NCI-H774 (cell line): ENCODE measurements at regions not wholly inside any gene's neighbourhood (a gene's known extent, or its start where the extent isn't known, plus 50 kb on each side); places are given as distances from the start of the nearest gene placed in this dataset.
"Not testable (repeated sequence)": the region's sequence is repeated elsewhere in the genome, so short reads cannot be mapped to it uniquely, and the experiment has no call there.

ENCODE experiments used
- DNase-seq: peaks from one replicate; lab custom pipeline; 2025; lab: John Stamatoyannopoulos, UW

GRCh38 chr2:193326296-193326695, 1131.6 kb upstream of the TMEFF2 start:
- no peak for DNase-seq

- no peak for DNase-seq
Observed at GRCh38 chr2:193315428-193316091, 1120.8 kb upstream of the TMEFF2 start.

- peak; percentile 35 for DNase-seq
Observed at GRCh38 chr2:193303464-193303863, 1108.7 kb upstream of the TMEFF2 start.

- no peak for DNase-seq
Observed at GRCh38 chr2:193294371-193294770, 1099.6 kb upstream of the TMEFF2 start.

- DNase-seq = no peak
Observed at GRCh38 chr2:193279361-193279760, 1084.6 kb upstream of the TMEFF2 start.

- no peak for DNase-seq
Observed at GRCh38 chr2:193276988-193277387, 1082.3 kb upstream of the TMEFF2 start.

GRCh38 chr2:193276560-193276959, 1081.8 kb upstream of the TMEFF2 start:
- no peak for DNase-seq

- no peak for DNase-seq
Observed at GRCh38 chr2:193276069-193276468, 1081.3 kb upstream of the TMEFF2 start.

GRCh38 chr2:193272011-193272410, 1077.3 kb upstream of the TMEFF2 start:
- DNase-seq = no peak

- no peak for DNase-seq
Observed at GRCh38 chr2:193270816-193271215, 1076.1 kb upstream of the TMEFF2 start.

GRCh38 chr2:193267496-193268002, 1072.8 kb upstream of the TMEFF2 start:
- no peak for DNase-seq

- no peak for DNase-seq
Observed at GRCh38 chr2:193253014-193253530, 1058.3 kb upstream of the TMEFF2 start.

- DNase-seq = no peak
Observed at GRCh38 chr2:193251909-193252308, 1057.2 kb upstream of the TMEFF2 start.

- no peak for DNase-seq
Observed at GRCh38 chr2:193250389-193250788, 1055.7 kb upstream of the TMEFF2 start.

GRCh38 chr2:193240752-193241151, 1046.0 kb upstream of the TMEFF2 start:
- DNase-seq = no peak

GRCh38 chr2:193231634-193232033, 1036.9 kb upstream of the TMEFF2 start:
- DNase-seq = no peak

GRCh38 chr2:193228276-193228675, 1033.5 kb upstream of the TMEFF2 start:
- DNase-seq = no peak

- no peak for DNase-seq
Observed at GRCh38 chr2:193222454-193222853, 1027.7 kb upstream of the TMEFF2 start.

GRCh38 chr2:193219413-193219812, 1024.7 kb upstream of the TMEFF2 start:
- no peak for DNase-seq

- DNase-seq = no peak
Observed at GRCh38 chr2:193201583-193201982, 1006.9 kb upstream of the TMEFF2 start.

GRCh38 chr2:193199322-193199721, 1004.6 kb upstream of the TMEFF2 start:
- no peak for DNase-seq

- DNase-seq = no peak
Observed at GRCh38 chr2:193187816-193188215, 993.1 kb upstream of the TMEFF2 start.

GRCh38 chr2:193170981-193171380, 976.2 kb upstream of the TMEFF2 start:
- not testable (repeated sequence) for DNase-seq

- no peak for DNase-seq
Observed at GRCh38 chr2:193156480-193156879, 961.7 kb upstream of the TMEFF2 start.
